ENCODE measurements at regions not wholly inside any gene's neighbourhood (a gene's known extent, or its start where the extent isn't known, plus 50 kb on each side); places are given as distances from the start of the nearest gene placed in this dataset.

- Histone ChIP-seq H3K9me3 (ENCODE audit: insufficient read depth, low read depth, low read length) (no peaks in the 10 kb centered on the region), H3K4me1 (ENCODE audit: control insufficient read depth in 1 of 2, insufficient read depth in 2 of 2, low read length in 2 of 2) (no peaks in the 10 kb centered on the region), H4K12ac (ENCODE audit: low read depth, low read length) (no peak overlapping the region), H2BK5ac (ENCODE audit: low read depth, low read length, poor library complexity) (no peak overlapping the region), H3K4ac (ENCODE audit: low read depth, low read length) (no peak overlapping the region), H2BK120ac (ENCODE audit: insufficient read depth, low read length, poor library complexity) (no peak overlapping the region), H3K4me3 (ENCODE audit: low read depth, low read length) (no peak overlapping the region), H4K8ac (ENCODE audit: low read depth, low read length) (no peak overlapping the region), H3K27ac (ENCODE audit: low read depth, low read length) (no peak overlapping the region), H3K4me2 (ENCODE audit: low read length) (no peak overlapping the region), H3K9ac (ENCODE audit: low read length) (no peak overlapping the region), H3K23ac (ENCODE audit: low read length) (no peak overlapping the region), H3K36me3 (ENCODE audit: control insufficient read depth in 1 of 2, insufficient read depth in 2 of 2, low read length in 2 of 2) (no peaks in the 10 kb centered on the region), H2AFZ (ENCODE audit: insufficient read depth, low read length, poor library complexity) (no peak overlapping the region), H2BK12ac (ENCODE audit: low read length) (no peak overlapping the region), H2AK5ac (ENCODE audit: low read length) (no peak overlapping the region), H3K18ac (ENCODE audit: low read length) (no peak overlapping the region), H3K79me2 (ENCODE audit: control insufficient read depth, insufficient read depth, low read length, poor library complexity) (no peaks in the 10 kb centered on the region), H3K14ac (ENCODE audit: low read length) (no peak overlapping the region), H3K79me1 (ENCODE audit: low read length) (no peaks in the 10 kb centered on the region), H4K91ac (ENCODE audit: low read depth, low read length) (no peak overlapping the region), H3K27me3 (ENCODE audit: insufficient read depth, low read length) (no peaks in the 10 kb centered on the region)
- no peak for DNase-seq
- no CpG with 5 or more reads among the region's 10 CpGs for WGBS (ENCODE audit: extremely low coverage, insufficient coverage, insufficient read length)
These were observed 374.4 kb downstream of the NUAK1 start for GRCh38 chr12:105764216-105764835.

- no peak for DNase-seq
These were observed 373.4 kb downstream of the NUAK1 start for GRCh38 chr12:105765053-105766014.

GRCh38 chr12:105766029-105766428, 372.7 kb downstream of the NUAK1 start:
- H3K27ac ChIP-seq (ENCODE audit: low read depth, low read length), result no peak overlapping the region
- no CpG with 5 or more reads among the region's 4 CpGs for WGBS (ENCODE audit: extremely low coverage, insufficient coverage, insufficient read length)
- no peak overlapping the region for H3K4me2 ChIP-seq (ENCODE audit: low read length)
- DNase-seq, result no peak
- H3K27me3 ChIP-seq (ENCODE audit: insufficient read depth, low read length), result no peaks in the 10 kb centered on the region
- H3K79me2 ChIP-seq (ENCODE audit: control insufficient read depth, insufficient read depth, low read length, poor library complexity), result no peaks in the 10 kb centered on the region
- no peak overlapping the region for H3K4me3 ChIP-seq (ENCODE audit: low read depth, low read length)
- H4K8ac ChIP-seq (ENCODE audit: low read depth, low read length), result no peak overlapping the region
- H4K12ac ChIP-seq (ENCODE audit: low read depth, low read length), result no peak overlapping the region
- H3K4me1 ChIP-seq (ENCODE audit: control insufficient read depth in 1 of 2, insufficient read depth in 2 of 2, low read length in 2 of 2), result no peaks in the 10 kb centered on the region
- no peak overlapping the region for H3K9ac ChIP-seq (ENCODE audit: low read length)
- no peaks in the 10 kb centered on the region for H3K79me1 ChIP-seq (ENCODE audit: low read length)
- no peak overlapping the region for H4K91ac ChIP-seq (ENCODE audit: low read depth, low read length)
- no peak overlapping the region for H3K14ac ChIP-seq (ENCODE audit: low read length)
- H3K4ac ChIP-seq (ENCODE audit: low read depth, low read length), result no peak overlapping the region
- no peaks in the 10 kb centered on the region for H3K36me3 ChIP-seq (ENCODE audit: control insufficient read depth in 1 of 2, insufficient read depth in 2 of 2, low read length in 2 of 2)
- no peak overlapping the region for H3K18ac ChIP-seq (ENCODE audit: low read length)
- H2BK12ac ChIP-seq (ENCODE audit: low read length), result no peak overlapping the region
- no peak overlapping the region for H2BK120ac ChIP-seq (ENCODE audit: insufficient read depth, low read length, poor library complexity)
- no peak overlapping the region for H2AK5ac ChIP-seq (ENCODE audit: low read length)
- no peak overlapping the region for H3K23ac ChIP-seq (ENCODE audit: low read length)
- no peak overlapping the region for H2BK5ac ChIP-seq (ENCODE audit: low read depth, low read length, poor library complexity)
- no peaks in the 10 kb centered on the region for H3K9me3 ChIP-seq (ENCODE audit: insufficient read depth, low read depth, low read length)
- no peak overlapping the region for H2AFZ ChIP-seq (ENCODE audit: insufficient read depth, low read length, poor library complexity)

More at GRCh38 chr12:105765053-105766014, 373.4 kb downstream of the NUAK1 start:
- Histone ChIP-seq H3K79me1 (ENCODE audit: low read length) (no peaks in the 10 kb centered on the region), H4K12ac (ENCODE audit: low read depth, low read length) (no peak overlapping the region), H3K4me1 (ENCODE audit: control insufficient read depth in 1 of 2, insufficient read depth in 2 of 2, low read length in 2 of 2) (no peaks in the 10 kb centered on the region), H3K23ac (ENCODE audit: low read length) (no peak overlapping the region), H3K4me3 (ENCODE audit: low read depth, low read length) (no peak overlapping the region), H3K36me3 (ENCODE audit: control insufficient read depth in 1 of 2, insufficient read depth in 2 of 2, low read length in 2 of 2) (no peaks in the 10 kb centered on the region), H3K27ac (ENCODE audit: low read depth, low read length) (no peak overlapping the region), H4K91ac (ENCODE audit: low read depth, low read length) (no peak overlapping the region), H2AFZ (ENCODE audit: insufficient read depth, low read length, poor library complexity) (no peak overlapping the region), H3K79me2 (ENCODE audit: control insufficient read depth, insufficient read depth, low read length, poor library complexity) (no peaks in the 10 kb centered on the region), H2BK5ac (ENCODE audit: low read depth, low read length, poor library complexity) (no peak overlapping the region), H2AK5ac (ENCODE audit: low read length) (no peak overlapping the region), H4K8ac (ENCODE audit: low read depth, low read length) (no peak overlapping the region), H3K9ac (ENCODE audit: low read length) (no peak overlapping the region), H2BK120ac (ENCODE audit: insufficient read depth, low read length, poor library complexity) (no peak overlapping the region), H3K9me3 (ENCODE audit: insufficient read depth, low read depth, low read length) (no peaks in the 10 kb centered on the region), H3K4me2 (ENCODE audit: low read length) (no peak overlapping the region), H3K14ac (ENCODE audit: low read length) (no peak overlapping the region), H3K27me3 (ENCODE audit: insufficient read depth, low read length) (no peaks in the 10 kb centered on the region), H3K18ac (ENCODE audit: low read length) (no peak overlapping the region), H3K4ac (ENCODE audit: low read depth, low read length) (no peak overlapping the region), H2BK12ac (ENCODE audit: low read length) (no peak overlapping the region)
- no CpG with 5 or more reads among the region's 6 CpGs for WGBS (ENCODE audit: extremely low coverage, insufficient coverage, insufficient read length)

- H3K79me1 ChIP-seq (ENCODE audit: low read length), result no peaks in the 10 kb centered on the region
- H3K14ac ChIP-seq (ENCODE audit: low read length), result no peak overlapping the region
- H2AFZ ChIP-seq (ENCODE audit: insufficient read depth, low read length, poor library complexity), result no peak overlapping the region
These were observed 369.3 kb downstream of the NUAK1 start for GRCh38 chr12:105769486-105769885.

More at GRCh38 chr12:105769486-105769885, 369.3 kb downstream of the NUAK1 start:
- Histone ChIP-seq H3K9ac (ENCODE audit: low read length) (no peak overlapping the region), H2AK5ac (ENCODE audit: low read length) (no peak overlapping the region), H3K27me3 (ENCODE audit: insufficient read depth, low read length) (no peaks in the 10 kb centered on the region), H3K27ac (ENCODE audit: low read depth, low read length) (no peak overlapping the region), H3K36me3 (ENCODE audit: control insufficient read depth in 1 of 2, insufficient read depth in 2 of 2, low read length in 2 of 2) (no peaks in the 10 kb centered on the region), H3K4me1 (ENCODE audit: control insufficient read depth in 1 of 2, insufficient read depth in 2 of 2, low read length in 2 of 2) (no peaks in the 10 kb centered on the region), H3K4me2 (ENCODE audit: low read length) (no peak overlapping the region), H3K4ac (ENCODE audit: low read depth, low read length) (no peak overlapping the region), H2BK12ac (ENCODE audit: low read length) (no peak overlapping the region), H4K12ac (ENCODE audit: low read depth, low read length) (no peak overlapping the region), H3K4me3 (ENCODE audit: low read depth, low read length) (no peak overlapping the region), H2BK5ac (ENCODE audit: low read depth, low read length, poor library complexity) (no peak overlapping the region), H2BK120ac (ENCODE audit: insufficient read depth, low read length, poor library complexity) (no peak overlapping the region), H3K23ac (ENCODE audit: low read length) (no peak overlapping the region), H4K91ac (ENCODE audit: low read depth, low read length) (no peak overlapping the region), H4K8ac (ENCODE audit: low read depth, low read length) (no peak overlapping the region), H3K18ac (ENCODE audit: low read length) (no peak overlapping the region), H3K79me2 (ENCODE audit: control insufficient read depth, insufficient read depth, low read length, poor library complexity) (no peaks in the 10 kb centered on the region), H3K9me3 (ENCODE audit: insufficient read depth, low read depth, low read length) (no peaks in the 10 kb centered on the region)
- no CpG with 5 or more reads among the region's 2 CpGs for WGBS (ENCODE audit: extremely low coverage, insufficient coverage, insufficient read length)
- DNase-seq, result no peak
